NCI-H1105 treated with DMSO at 0.1 percent for 48 hours (cell line): ENCODE measurements at regions not wholly inside any gene's neighbourhood (a gene's known extent, or its start where the extent isn't known, plus 50 kb on each side); places are given as distances from the start of the nearest gene placed in this dataset.
A peak's percentile ranks its signal among the peaks of the same experiment; 100 is the strongest.
"Not testable (repeated sequence)": the region's sequence is repeated elsewhere in the genome, so short reads cannot be mapped to it uniquely, and the experiment has no call there.

Experiments used
- DNase-seq: peaks from one replicate; lab custom pipeline; 2025; lab: John Stamatoyannopoulos, UW

DNA sequence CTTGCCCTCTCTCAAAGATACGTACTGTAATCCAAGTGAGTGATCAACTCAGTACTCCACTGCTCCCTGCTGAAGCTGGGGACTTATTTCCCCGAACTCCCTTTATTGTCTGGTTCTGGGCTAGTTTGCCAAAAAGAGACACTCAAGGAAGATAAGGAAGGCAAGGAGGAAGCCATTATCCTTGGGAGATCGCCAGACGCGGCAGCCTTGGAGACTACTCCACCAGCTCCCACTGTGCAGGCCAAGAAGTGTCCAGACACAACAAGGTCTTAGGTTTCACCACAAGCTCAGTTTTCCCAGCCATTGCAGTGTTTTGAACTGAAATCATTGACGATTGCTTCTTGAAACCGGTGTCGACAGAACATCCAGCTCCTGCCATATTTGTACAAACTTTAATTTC is 439.6 kb upstream of the UBE2E3 start:
- DNase-seq, result no peak

GRCh38 chr2:180539541-180539940 is 440.9 kb upstream of the UBE2E3 start:
- no peak for DNase-seq

DNA sequence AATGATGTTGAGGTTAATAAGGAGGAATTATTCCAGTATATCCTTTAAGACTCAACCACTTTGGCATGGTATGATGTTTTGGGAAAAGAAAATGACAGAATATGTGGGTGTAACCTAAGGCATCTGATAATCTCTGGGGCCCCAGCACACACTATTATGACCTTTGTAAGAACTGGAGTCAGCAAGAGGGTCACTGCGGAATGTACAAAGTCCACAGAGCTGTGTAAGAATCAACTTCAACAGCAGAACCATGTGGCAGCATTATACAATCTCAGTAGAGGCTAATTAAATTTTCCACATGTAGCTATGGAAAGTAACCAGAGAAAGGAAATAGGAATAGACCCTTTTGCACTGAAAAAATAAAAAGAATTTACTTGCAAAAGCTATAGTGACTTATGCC is 445.1 kb upstream of the UBE2E3 start:
- no peak for DNase-seq

DNA sequence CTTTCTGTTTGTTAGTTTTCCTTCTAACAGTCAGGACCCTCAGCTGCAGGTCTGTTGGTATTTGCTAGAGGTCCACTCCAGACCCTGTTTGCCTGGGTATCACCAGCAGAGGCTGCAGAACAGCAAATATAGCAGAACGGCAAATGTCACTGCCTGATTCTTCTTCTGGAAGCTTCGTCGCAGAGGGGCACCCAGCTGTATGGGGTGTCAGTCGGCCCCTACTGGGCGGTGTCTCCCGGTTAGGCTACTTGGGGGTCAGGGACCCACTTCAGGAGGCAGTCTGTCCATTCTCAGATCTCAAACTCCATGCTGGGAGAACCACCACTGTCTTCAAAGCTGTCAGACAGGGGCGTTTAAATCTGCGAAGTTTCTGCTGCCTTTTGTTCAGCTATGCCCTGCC is 448.6 kb upstream of the UBE2E3 start:
- not testable (repeated sequence) for DNase-seq

- no peak for DNase-seq
Observed at GRCh38 chr2:180524499-180524898, 455.9 kb upstream of the UBE2E3 start.

DNA sequence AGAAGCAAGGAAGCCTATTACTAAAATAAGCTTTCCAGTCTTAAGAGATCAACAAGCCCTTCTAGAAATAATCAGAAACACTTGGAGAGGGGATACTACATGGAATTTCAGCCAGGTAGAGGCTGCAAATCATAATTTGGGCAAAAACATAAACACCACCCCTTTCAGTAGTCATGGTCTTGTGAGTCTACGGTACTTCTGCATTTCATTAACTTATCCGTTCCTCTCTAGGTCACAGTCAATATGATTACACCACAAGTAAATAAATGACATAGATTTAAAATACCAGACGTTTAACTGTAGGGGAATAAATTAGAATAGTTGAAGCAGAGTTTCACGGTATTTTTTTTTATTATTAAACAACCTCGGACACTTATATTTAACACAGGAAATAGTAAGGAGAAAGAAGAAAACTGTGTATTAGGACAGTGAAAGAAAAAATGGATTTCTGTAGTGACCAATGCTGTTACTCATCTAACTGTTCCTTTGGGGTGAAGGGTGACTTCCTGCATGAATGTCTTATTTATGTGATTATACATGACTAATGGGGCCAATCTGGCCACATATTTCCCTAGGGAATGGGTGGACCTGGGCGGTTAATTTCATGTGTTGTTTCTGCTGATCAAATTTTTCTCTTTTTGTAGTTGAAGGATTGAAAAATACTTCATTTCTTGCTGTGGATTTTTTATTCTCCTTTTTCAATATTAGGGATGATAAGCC is 456.6 kb upstream of the UBE2E3 start:
- DNase-seq, result no peak

GRCh38 chr2:180520921-180521581 is 459.4 kb upstream of the UBE2E3 start:
- no peak for DNase-seq

GRCh38 chr2:180520206-180520605 is 460.2 kb upstream of the UBE2E3 start:
- DNase-seq, result no peak

DNA sequence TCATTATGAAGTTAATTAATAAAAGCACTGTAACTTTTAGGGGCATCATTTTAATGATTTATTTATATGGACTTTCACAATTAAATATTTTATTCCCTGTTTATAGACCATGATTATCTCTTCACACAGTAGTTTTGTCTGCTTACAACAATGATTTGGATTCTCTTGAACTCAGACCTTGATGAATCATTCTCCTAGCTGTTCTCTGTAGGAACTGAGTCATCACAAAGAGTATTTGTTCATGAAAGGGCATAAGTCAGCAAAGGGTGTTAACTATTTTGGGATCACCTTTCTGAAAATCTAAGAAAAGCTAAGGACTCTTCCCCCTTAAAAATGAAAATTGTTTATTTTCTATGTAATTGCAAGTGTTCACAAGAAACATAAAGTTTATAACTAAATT is 461.1 kb upstream of the UBE2E3 start:
- DNase-seq, result no peak

DNA sequence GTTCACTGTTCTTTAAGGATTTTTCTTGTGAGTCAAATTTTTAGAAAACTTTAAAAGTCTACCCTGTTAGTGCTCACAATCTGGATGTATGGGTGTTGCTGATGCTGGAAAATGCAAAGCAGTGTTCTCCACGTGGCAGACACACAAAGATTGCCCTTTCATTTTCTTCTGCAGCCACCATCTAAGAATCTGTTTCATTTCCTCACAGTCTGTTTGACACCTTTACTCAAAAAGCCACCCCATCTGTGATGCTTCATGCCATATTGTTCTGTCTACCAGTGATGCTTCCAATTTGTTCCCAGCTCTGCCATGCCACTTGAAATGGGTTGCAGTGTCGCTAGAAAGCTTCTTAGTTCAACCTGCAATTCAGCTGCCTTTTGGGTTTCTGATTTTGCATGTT is 464.2 kb upstream of the UBE2E3 start:
- DNase-seq, result no peak

DNA sequence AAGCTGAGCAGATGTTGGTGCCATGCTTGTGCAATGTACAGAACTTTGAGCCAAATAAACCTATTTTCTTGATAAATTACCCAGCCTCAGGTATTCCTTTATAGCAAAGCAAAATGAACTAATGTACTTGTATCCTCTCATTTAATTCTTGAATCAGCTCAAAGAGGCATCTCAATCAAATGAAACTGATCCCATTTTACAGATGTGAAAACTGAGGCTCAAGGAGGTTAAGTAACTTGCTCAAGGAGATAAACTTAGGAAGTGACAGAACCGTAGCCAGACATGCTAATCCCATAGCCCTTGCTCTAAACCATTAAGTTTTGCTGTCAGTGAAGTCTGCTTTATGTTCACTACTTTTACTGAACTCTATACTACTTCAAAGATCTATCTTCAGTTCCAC is 467.0 kb upstream of the UBE2E3 start:
- no peak for DNase-seq

DNA sequence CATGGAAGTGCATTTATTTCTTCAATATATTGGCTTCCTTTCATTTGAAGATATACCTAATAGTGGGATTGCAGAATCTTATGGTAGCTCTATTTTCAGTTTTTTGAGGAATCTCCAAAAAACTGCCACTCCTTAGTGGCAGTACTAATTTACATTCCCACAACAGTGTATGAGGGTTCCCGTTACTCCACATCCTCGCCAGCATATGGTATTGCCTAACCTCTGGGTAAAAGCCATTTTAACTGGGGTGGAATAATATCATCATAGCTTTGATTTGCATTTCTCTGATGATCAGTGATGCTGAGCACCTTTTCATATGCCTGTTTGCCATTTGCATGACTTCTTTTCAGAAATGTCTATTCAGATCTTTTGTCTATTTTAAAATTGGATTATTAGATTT is 471.9 kb upstream of the UBE2E3 start:
- no peak for DNase-seq

DNA sequence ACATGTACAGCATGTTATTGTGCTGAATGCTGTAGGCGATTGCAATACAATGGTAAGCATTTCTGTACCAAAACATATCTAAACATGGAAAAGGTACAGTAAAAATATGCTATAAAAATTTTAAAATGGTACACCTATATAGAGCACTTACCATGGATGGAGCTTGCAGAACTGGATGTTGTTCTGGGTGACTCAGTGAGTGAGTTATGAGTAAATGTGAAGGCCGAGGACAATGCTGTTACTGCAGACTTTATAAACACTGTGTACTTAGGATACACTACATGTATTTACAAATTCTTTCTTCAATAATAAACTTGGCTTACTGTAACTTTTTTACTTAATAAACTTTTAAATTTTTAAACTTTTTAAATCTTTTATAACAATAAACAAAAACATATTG is 473.4 kb upstream of the UBE2E3 start:
- DNase-seq, result no peak

DNA sequence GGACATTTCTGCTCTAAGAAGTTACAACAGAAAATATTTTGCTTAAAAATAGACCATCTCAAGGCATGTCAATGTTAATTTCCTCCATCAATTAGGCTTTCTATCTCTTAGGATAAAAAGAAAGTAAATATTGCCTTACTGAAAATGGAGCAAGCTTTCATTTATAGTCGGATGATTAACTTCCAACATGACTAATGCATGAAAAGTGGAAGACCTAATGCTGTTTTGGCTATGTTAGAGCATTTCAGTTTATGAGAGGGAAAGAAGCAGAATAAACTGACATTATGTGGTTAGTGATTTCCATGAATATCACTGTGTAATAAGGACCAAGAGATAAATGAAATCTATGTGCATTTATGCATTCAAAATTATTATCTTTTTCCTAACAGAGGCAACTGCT is 475.2 kb upstream of the UBE2E3 start:
- no peak for DNase-seq

DNA sequence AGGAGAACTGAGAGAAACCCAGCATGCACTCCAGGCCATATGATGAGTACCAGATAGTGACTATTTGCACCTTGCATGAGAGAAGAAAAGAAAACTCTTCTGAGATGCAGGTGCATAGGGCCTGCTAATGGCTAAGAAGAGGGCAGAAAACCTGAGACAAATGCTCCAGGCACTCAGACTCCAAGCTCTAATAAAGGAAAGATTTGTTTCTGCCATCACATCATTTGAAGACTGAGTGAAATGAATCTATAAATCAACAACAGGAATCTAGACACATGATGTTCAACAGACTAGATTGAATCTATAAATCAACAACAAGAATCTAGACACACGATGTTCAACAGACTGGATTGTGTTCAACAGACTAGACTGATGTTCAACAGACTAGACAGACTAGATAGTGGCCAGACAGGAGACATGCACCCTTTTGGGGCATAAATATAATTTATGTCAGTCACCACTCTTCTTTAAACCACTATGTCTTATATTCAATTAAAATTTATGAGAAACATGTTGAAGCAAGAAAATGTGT is 482.7 kb upstream of the UBE2E3 start:
- DNase-seq, result no peak

- DNase-seq, result no peak
Observed at GRCh38 chr2:180495606-180496005, 484.8 kb upstream of the UBE2E3 start.

DNA sequence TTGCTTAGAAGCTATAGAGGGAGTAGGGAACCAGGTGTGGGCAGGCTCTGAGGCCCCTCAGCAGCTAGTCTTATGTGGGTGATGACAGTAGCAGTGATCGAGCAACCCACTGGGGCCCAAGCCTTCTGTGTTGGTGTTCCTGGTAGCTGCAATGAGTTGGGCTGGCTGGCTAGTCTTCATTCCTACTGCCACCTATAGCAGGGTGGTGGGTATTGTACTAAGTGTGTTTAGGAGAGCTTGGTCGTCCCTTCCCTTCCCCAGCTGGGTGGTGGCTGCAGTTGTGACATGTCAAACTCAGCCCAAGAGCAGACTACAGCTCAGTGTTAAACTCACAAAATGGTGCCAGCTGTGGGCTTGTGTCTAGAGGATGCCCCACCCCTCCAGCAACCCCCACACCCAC is 486.1 kb upstream of the UBE2E3 start:
- no peak for DNase-seq

GRCh38 chr2:180482696-180483095 is 475.6 kb upstream of the CWC22 start:
- no peak for DNase-seq

DNA sequence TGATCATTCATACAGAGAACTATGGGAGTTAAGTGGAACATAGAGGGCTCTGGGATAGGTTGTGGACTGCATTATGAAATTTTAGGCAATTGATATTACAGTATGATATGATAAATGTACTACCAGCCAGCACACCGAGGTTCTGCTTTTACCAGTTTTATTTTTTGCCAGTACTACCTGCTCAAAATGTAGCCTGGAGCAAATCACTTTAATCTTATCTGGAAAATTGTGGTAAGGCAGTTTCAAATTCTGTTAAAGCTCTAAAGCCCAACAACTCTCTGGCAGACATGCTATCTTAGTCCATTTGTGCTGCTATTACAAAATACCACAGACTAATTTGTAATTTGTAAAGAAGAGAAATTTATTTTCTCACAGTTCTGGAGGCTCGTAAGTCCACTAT is 474.9 kb upstream of the CWC22 start:
- no peak for DNase-seq

DNA sequence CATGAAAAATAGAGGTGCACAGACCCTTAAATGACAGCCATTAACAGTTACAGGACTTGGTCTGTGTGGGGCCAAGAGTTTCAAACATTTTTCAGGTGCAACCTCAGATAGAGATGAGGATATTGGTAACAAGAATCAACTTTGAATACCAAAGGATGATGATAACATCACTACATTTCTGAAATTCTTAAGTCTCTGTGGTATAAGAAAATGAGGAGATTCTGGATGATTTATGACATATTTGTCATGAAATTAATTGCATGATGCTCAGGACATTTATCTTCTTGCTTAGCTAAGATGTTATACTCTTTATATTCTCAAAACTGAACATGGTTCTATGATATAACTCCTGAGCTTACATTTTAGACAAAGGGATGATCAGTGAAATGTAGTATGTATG is 471.8 kb upstream of the CWC22 start:
- no peak for DNase-seq

DNA sequence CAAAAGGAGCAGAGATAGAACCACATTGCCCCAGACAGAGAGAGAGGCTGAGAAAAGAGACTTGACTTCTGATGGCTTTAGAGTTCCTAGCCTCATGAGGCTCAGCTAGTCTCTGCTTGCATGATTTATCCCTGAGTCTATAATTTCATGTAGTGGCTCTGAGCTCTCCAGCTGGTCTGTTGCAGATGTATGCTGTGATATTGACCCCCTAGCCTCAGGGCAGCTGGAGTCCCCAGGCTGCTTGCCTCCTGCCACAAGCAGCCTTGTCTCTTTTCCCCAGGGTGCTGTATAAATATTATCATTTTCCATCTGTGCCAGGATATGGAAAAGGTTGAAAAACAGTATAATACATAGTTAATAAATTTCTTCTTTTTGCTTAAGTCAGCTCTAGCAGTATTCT is 467.6 kb upstream of the CWC22 start:
- DNase-seq, result no peak

DNA sequence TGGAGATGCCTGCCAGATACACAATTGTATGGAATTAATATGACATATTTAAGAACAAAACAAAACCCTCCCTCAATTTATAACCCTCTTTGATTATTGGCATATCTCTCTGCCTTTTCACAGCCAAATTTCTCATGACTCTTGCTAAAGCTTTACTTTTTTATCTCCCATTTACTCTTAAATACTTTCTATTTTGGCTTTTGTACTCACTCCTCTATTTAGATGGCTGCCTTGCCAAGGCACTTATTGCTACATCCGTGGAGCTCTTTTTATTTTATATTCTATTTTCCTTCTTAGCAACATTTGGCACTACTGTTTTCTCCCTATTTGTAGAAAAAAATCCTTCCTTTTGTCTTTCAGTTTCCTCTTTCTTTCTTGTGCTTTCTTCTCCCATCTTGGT is 466.4 kb upstream of the CWC22 start:
- DNase-seq, result no peak

GRCh38 chr2:180472133-180472532 is 465.0 kb upstream of the CWC22 start:
- no peak for DNase-seq

GRCh38 chr2:180463608-180464007 is 456.5 kb upstream of the CWC22 start:
- peak; percentile 12 for DNase-seq
